Inflammatory macrophage treated with lipopolysaccharide for 1 hour (primary cell): ENCODE measurements at regions not wholly inside any gene's neighbourhood (a gene's known extent, or its start where the extent isn't known, plus 50 kb on each side); places are given as distances from the start of the nearest gene placed in this dataset.
A peak's percentile ranks its signal among the peaks of the same experiment; 100 is the strongest.

Experiments used
- DNase-seq, 2 donors: peaks; one replicate each; pipeline ENCODE4 v3.0.0-alpha.2; 2020 to 2022

GRCh38 chr2:102968375-102968774 is 206.5 kb downstream of the TMEM182 start:
- DNase-seq, result no peak

- no peak for DNase-seq
Observed at GRCh38 chr2:102971701-102972100, 209.9 kb downstream of the TMEM182 start.

DNA sequence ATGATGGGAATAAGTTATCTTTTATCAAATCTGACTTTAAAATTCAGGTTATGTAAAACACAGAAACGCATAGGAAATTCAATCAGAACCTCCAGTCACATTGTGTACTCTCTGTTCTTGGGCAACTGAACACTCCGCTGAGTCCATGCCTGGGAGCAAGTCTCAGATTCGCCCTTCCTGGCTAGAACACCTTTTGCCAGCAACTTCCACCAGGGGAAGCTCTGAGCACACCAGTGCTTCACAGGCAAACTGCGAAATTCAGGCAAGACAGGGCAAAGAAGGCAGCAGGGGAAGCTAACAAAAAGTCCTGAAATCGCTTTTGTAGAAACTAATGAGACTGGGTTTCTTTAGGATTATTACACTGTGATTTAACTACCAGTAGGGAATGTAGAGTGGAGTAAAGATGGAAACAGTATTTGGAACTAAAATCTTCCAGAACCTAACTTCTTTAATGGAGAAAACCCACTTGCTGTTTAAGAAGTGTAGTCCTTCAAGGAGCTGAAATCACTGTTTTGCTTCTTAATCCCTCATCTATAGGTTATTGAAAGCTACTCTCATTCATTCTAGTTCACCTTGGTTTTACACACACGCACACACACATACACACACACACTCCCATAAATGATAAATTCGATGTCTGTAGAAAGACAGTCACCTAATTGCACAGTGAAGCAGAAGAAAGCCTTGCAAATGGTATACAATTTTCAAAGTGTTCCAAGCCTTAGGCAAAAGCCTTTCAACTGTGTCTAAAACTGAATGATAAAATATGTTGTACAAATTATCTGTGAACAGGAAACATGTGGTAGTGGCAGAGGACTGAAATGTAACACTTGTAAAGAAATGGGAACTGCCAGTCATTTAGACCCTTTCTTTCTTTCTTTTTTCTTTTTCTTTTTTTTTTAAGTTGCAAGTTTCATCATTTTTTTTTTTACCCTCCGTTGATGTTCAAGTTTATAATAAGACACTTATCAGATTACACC is 214.5 kb downstream of the TMEM182 start:
- peak; percentile 3 to 5 for DNase-seq

GRCh38 chr2:102977426-102978090 is 215.7 kb downstream of the TMEM182 start:
- no peak for DNase-seq

DNA sequence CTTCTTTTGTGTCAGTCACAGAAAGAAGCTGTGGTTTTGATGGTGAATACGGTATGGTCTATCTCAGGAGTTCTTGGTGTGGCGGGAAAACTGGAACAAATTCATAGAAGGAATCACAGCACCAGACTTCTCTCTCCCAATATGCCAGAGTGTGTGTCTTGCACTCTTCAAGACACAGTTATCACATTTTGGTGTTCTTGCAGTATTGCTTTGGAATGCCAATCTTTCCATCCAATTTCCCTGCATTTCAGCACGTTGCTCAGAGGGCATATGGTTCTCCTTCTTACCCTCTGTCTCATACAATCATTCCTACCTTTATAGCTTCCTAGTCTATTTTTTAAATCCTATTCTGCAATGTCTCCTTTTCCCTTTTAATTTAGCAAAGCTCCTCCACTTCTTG is 216.3 kb downstream of the TMEM182 start:
- no peak for DNase-seq

DNA sequence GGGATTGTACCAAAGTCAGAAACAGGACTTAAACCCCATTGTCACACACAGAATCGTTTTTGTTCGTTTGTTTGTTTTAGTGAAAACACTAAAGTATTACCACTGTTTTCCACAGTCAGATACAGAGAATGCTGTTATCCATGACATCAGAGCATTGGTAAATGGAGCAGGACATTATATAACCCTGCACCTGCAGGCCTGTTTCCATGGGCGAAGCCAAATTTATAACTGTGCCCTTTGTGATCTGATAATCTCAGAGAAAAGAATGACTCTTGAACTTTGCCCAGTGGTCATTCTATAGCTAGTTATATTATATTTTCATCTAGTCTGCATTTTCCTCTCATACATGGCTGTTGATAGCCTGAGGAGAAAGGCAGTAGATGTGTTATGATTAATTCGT is 217.6 kb downstream of the TMEM182 start:
- DNase-seq, result no peak

DNA sequence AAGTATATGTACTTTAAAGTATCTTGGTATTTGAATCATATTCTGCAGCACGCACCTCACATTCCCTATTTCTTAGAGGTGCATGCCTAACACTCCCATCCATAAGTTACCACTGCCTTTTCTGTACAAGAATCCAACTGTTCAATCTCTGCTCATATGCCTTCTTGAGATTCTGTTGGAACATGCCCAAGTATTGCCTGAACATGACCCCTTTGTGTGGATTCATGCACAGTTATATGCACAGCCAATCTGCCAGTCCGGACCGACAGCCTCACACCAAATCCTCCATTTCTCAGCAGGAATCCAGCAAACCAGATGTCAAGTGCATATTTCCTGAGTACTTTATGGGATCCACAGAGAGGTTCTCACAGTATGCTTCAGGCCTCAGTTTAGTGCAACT is 222.0 kb downstream of the TMEM182 start:
- no peak for DNase-seq

DNA sequence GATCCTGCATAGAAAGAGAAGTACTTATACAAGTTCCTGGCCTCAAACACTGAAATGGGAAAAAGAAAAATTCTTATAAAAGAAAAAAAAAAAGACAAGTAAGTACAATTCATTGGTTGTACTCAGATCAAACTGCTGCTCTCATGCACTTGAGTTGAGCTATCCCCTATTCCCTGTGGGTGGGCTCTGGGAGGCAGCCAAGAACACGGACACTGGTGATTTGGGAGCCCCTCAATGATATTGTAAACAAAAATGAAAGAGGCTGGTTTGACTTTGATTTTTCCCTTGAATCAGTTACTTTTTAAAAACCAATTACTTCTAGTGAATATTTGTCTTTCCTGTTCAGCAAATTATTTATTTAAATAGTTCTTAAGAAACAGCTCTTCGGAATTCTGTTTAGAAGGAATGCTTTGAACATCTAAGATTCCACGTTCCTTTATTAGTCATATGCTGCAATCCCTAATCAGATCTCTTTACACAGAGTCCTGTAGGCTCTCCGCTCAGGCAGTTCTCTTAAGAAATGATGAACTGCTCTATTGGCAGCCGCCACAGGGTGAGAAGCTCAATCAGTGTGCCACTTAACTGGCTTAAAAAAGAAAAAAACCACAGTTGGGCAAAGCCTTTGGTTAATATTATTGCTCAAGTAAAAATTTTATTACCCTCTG is 225.1 kb downstream of the TMEM182 start:
- DNase-seq, result no peak

DNA sequence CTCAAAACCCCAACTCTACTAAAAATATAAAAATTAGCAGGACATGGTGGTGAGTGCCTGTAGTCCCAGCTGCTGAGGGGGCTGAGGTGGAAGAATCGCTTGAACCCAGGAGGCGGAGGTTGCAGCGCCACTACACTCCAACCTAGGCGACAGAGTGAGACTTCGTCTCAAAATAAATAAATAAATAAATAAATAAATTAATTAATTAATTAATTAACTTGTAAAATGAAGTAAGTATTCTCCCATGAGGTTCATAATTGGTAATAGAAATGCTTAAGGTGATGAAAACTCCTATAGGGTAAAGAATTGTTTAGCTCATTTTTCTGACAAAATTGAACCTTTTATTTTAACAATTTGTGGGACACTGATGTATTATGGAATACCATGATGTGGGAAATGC is 230.8 kb downstream of the TMEM182 start:
- no peak for DNase-seq

DNA sequence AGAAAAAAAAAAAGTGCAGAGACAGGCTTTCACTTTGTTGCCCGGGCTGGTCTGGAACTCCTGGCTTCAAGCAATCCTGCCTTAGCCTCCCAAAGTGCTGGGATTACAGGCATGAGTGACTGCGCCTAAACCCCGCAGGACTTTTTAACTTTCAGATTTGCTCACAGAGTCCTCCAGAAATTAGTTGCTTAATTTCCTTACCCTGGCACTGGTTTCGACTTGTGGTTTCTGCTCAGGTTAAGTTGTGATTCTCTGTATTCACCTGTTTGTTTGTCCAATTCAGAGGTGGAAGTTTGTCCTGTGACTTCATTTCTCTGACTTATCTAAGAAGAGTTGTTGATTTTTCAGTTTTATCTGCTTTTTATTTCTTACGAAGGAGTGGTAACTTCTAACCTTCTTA is 238.1 kb downstream of the TMEM182 start:
- no peak for DNase-seq

GRCh38 chr2:103002954-103003353 is 241.1 kb downstream of the TMEM182 start:
- no peak for DNase-seq

DNA sequence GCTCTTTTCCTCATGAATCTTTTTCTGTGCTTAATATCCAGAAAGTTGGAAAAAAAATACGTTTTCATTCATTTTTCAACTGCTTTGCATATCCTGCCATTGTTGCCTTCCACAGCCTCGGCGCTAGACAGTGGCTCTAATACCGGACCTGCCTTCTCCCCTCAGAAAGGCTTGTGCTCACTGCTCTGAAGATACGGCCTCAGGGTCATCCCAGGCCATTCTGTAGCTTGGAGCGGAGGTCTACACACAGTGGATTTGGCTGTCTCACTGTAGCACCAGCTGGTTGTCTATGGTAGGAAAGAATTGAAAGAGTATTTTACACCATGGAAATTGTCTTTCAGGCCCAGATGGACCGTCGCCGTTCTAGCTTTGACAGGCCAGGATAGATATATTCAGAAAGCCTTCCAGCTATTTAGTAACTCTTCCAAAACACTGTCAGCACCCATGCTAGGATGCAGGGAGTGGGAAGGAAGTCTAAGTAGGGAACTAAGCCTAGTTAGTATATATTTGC is 242.0 kb downstream of the TMEM182 start:
- DNase-seq, result no peak

DNA sequence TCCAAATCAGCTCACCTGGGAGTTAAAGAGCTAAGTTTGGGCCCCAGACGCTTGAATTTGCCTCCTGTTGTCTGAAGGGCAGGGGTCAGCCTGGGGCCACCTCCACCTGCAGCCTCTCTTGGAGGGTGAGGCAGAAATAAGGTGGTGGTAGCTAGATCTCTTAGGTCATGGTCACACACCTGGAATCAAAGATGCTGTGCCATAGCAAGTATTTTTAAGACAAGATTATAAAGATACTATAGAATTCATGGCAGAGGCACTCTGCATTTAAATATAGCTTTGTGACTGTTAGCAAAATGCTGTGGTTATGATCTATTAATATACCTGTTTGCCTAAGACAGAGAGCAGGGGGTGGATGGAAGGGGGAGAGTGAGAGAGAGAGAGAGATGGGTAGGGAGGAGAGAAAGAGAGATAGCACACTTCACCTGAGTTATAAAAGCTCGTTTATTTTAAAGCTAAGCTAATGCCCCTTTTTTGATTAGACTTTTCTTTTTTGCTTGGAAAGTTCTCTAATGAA is 242.7 kb downstream of the TMEM182 start:
- DNase-seq, result no peak

- DNase-seq, result no peak
Observed at GRCh38 chr2:103005393-103005792, 243.6 kb downstream of the TMEM182 start.

- no peak for DNase-seq
Observed at GRCh38 chr2:103007086-103007485, 245.3 kb downstream of the TMEM182 start.

DNA sequence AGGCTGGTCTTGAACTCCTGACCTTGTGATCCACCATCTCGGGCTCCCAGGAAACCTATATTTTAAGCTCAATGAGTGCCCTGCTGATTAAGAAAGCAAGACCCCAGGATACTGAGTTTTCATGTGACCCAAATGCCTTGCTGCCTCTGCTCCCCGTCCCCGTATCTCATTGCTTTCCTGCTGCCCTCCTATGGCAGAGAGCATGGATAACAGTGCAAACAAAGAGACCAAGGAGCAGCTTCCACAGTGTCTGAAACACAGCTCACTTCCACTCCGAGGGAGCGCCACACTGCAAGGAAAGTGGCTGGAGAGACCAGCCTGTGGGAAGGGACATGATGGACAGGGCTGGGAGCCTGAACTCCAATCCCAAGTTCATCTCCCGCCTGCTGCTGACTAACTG is 246.8 kb downstream of the TMEM182 start:
- DNase-seq, result no peak

DNA sequence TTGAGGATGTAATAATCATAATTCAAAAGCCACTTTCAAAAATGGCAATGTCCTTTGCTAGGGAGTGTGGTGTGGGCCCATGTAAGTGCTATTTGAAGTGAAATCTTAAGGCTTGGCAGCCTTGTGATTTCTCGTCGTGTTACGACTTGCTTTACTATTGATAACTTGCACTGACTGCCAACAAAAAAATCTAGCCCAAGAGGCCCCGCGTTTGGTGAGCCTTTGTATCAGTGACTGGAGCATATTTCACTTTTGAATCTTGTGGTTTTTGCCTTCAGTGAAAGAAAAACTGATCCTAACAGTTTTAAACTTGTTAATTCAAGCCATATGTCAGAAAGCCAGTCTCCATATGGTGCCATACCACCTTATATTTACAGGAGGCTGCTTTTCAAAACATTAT is 248.0 kb downstream of the TMEM182 start:
- DNase-seq, result no peak

GRCh38 chr2:103010306-103010705 is 248.5 kb downstream of the TMEM182 start:
- no peak for DNase-seq

- no peak for DNase-seq
Observed at GRCh38 chr2:103010751-103011150, 248.9 kb downstream of the TMEM182 start.

- no peak for DNase-seq
Observed at GRCh38 chr2:103012590-103012989, 250.8 kb downstream of the TMEM182 start.

- no peak for DNase-seq
Observed at GRCh38 chr2:103025056-103025455, 263.2 kb downstream of the TMEM182 start.

DNA sequence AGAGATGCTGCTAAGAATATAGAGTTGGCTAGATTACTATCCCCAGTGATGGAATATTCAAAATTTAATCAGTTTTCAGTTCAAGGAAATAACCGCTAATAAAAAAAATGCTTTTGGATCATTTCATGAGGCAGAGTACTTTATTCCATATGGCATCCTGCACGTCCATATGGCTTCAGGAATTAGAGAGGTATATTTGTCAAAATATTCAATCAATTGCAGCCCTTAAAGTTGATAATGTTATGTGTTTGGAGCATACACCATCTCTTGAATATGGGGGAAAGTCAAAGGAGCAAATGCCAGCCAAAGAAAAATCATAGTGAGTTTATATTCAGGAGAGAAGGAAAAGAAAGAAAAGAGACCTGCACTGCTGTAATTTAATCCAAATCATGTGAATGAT is 266.4 kb downstream of the TMEM182 start:
- DNase-seq, result no peak
